ENCODE measurements at regions not wholly inside any gene's neighbourhood (a gene's known extent, or its start where the extent isn't known, plus 50 kb on each side); places are given as distances from the start of the nearest gene placed in this dataset.

- H3K36me3 ChIP-seq (ENCODE audit: control insufficient read depth, insufficient read depth, low read length), result no peaks in the 10 kb centered on the region
- H3K27me3 ChIP-seq (replicated peaks; ENCODE audit: control insufficient read depth, insufficient read depth, low read length), result no peaks in the 10 kb centered on the region
- no peak for DNase-seq (ENCODE audit: extremely low read depth, insufficient read length)
- no peak overlapping the region for H3K4me3 ChIP-seq (replicated peaks; ENCODE audit: low read depth, low read length)
- TF ChIP-seq, protein P1, sequence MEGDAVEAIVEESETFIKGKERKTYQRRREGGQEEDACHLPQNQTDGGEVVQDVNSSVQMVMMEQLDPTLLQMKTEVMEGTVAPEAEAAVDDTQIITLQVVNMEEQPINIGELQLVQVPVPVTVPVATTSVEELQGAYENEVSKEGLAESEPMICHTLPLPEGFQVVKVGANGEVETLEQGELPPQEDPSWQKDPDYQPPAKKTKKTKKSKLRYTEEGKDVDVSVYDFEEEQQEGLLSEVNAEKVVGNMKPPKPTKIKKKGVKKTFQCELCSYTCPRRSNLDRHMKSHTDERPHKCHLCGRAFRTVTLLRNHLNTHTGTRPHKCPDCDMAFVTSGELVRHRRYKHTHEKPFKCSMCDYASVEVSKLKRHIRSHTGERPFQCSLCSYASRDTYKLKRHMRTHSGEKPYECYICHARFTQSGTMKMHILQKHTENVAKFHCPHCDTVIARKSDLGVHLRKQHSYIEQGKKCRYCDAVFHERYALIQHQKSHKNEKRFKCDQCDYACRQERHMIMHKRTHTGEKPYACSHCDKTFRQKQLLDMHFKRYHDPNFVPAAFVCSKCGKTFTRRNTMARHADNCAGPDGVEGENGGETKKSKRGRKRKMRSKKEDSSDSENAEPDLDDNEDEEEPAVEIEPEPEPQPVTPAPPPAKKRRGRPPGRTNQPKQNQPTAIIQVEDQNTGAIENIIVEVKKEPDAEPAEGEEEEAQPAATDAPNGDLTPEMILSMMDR (IDR thresholded peaks at IDR 0.05; ENCODE audit: insufficient read depth, low read length, poor library complexity, severe bottlenecking), result no peak
These were observed 1190.5 kb upstream of the SLC10A2 start for GRCh38 chr13:104256701-104257100.

DNA sequence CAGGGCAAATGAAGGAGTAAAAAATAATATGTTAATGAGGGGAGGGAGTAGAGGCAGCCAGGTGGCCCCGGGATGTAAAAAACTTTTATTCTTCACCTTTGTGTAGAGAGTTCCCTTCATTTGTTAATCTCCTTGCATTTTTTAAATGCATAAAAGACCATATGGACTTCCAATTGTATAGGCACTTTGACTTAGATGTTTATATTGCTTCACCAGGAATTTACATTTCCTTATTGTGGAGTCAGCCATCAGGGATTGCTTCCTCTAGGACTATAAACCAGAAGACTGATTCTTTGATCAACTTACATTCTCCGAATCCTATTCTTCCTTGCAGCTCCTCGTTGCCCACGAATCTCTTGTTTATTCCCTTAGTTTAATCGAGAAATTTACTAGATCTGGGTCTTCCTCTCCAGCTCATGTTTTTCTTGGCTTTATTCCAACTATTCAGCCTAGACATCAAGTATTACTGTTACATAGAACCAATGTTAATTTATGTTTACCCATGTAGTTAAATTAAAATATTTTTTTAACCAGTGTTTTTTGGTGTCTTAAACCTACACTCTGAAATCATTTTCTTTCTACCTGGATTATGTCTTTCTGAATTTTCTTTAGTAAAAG, 1187.0 kb upstream of the SLC10A2 start:
- TF ChIP-seq, protein P1 (IDR thresholded peaks at IDR 0.05; ENCODE audit: insufficient read depth, low read length, poor library complexity, severe bottlenecking), result no peak
- H3K4me3 ChIP-seq (replicated peaks; ENCODE audit: low read depth, low read length), result no peak overlapping the region

GRCh38 chr13:104251931-104252330, 1185.7 kb upstream of the SLC10A2 start:
- no peaks in the 10 kb centered on the region for H3K36me3 ChIP-seq (ENCODE audit: control insufficient read depth, insufficient read depth, low read length)
- H3K4me3 ChIP-seq (replicated peaks; ENCODE audit: low read depth, low read length), result no peak overlapping the region
- DNase-seq (ENCODE audit: extremely low read depth, insufficient read length), result no peak
- no peaks in the 10 kb centered on the region for H3K27me3 ChIP-seq (replicated peaks; ENCODE audit: control insufficient read depth, insufficient read depth, low read length)
- TF ChIP-seq, protein P1 (IDR thresholded peaks at IDR 0.05; ENCODE audit: insufficient read depth, low read length, poor library complexity, severe bottlenecking), result no peak

More for the DNA sequence above, 1187.0 kb upstream of the SLC10A2 start:
- no peak for DNase-seq (ENCODE audit: extremely low read depth, insufficient read length)
- no peaks in the 10 kb centered on the region for H3K36me3 ChIP-seq (ENCODE audit: control insufficient read depth, insufficient read depth, low read length)
- no peaks in the 10 kb centered on the region for H3K27me3 ChIP-seq (replicated peaks; ENCODE audit: control insufficient read depth, insufficient read depth, low read length)

DNA sequence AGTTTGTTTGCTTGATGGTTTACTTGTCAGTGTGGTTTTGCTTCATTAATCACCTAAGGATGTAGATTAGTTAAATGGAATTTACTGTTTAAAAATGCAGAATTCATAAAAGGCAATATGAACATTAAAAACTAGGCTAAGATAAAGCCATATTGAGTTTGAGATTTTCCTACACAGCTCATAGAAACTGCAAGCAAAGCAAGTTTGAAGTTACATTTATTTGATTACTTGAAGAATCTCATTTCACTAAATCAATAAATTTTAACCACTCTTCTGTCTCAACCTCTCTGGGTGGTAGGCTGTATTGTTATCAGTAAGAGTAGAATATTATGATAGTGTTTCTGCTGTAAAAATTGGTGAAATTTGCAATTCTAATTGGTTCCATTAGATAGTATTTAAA, 1180.7 kb upstream of the SLC10A2 start:
- Histone ChIP-seq H3K36me3 (ENCODE audit: control insufficient read depth, insufficient read depth, low read length) (no peaks in the 10 kb centered on the region), H3K27me3 (replicated peaks; ENCODE audit: control insufficient read depth, insufficient read depth, low read length) (no peaks in the 10 kb centered on the region), H3K4me3 (replicated peaks; ENCODE audit: low read depth, low read length) (no peak overlapping the region)
- DNase-seq (ENCODE audit: extremely low read depth, insufficient read length), result no peak
- TF ChIP-seq, protein P1 (IDR thresholded peaks at IDR 0.05; ENCODE audit: insufficient read depth, low read length, poor library complexity, severe bottlenecking), result no peak

- no peaks in the 10 kb centered on the region for H3K27me3 ChIP-seq (replicated peaks; ENCODE audit: control insufficient read depth, insufficient read depth, low read length)
- no peak overlapping the region for H3K4me3 ChIP-seq (replicated peaks; ENCODE audit: low read depth, low read length)
- TF ChIP-seq, protein P1 (IDR thresholded peaks at IDR 0.05; ENCODE audit: insufficient read depth, low read length, poor library complexity, severe bottlenecking), result no peak
- DNase-seq (ENCODE audit: extremely low read depth, insufficient read length), result no peak
- H3K36me3 ChIP-seq (ENCODE audit: control insufficient read depth, insufficient read depth, low read length), result no peaks in the 10 kb centered on the region
These were observed 1140.3 kb upstream of the SLC10A2 start for GRCh38 chr13:104206450-104207044.
